ENCODE measurements at regions not wholly inside any gene's neighbourhood (a gene's known extent, or its start where the extent isn't known, plus 50 kb on each side); places are given as distances from the start of the nearest gene placed in this dataset.
A peak's percentile ranks its signal among the peaks of the same experiment; 100 is the strongest.
"Not testable (repeated sequence)": the region's sequence is repeated elsewhere in the genome, so short reads cannot be mapped to it uniquely, and the experiment has no call there.

DNA sequence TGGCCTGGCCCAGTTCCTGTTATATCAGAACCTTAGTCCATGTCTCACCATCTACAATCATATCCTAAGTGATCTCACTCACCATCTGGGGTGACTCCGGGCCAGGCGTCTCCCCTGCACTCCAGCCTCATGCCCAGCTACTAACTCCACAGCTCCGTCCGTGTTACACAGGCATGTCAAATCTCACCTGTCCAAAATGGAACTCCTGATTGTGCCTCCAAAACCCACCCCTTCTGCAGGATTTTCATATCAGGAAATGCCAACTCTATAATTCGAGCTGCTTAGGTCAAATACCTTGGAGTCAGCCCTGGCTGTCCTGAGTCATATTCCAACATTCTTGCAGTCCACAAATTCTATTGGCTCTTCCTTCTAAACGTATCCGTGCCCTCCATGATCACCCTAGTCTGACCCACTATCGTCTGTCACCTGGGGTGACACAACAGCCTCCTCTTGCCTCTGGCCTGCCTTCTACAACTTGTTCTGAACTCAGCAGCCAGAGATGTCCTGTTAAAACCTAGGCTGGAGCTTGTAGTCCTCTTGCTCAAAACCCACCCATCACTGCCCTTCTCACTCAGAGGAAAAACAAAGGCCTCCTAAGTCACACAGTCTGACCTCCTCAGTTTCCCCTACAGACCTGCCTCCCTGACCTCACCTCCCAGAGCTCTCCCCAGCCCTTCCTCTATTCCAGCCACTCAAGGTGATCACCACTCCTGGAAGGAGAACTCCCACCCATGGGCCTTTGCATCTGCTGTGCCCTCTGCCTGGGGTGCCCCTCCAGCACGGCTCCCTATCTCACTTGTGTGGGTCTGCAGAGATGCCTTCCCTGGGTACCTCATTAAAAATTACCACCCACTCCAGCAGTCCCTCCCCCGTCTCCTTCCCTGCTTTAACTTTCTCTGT lies 85.3 kb upstream of the SIRPA start:
- no peak for DNase-seq

DNA sequence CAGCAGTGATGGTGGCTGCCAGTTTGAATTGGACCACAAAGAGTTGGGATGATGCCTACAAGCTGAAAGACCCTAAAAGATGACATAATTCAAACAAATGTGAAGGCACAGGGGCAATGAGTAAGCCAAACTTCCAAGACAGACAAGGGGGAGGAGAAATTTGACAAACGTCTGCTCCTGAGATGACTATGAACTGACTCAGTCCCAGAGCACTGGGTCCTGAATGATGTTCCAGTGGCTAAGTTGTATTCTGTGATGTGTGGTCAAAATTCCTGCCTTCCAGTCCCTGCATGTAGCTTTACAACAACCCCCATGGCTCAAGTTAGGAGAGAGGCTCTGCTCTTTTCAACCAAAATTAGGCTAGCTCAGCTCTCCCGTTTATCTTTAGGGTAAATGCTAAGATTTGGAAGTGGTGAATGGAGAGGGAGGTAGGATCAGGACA lies 86.1 kb upstream of the SIRPA start:
- no peak for DNase-seq

DNA sequence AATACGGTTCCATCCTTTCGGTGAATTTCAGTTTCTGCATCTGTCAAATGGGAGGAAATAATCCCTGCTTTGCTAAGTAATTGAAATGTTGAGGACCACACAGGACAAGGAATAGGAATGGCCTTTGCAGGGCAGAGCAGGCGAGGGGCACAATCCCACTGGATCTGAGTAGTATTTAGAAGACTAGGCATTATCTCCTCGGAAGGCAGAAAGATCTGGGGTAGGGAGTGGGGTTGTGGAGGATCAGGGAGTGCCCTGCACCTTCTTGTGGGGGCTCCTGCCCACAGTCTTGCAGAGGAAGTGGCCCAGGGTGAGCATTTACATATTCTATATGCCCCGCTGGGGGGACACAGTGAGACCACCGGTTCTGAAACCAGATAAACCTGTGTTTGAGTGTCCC lies 87.1 kb upstream of the SIRPA start:
- no peak for DNase-seq

DNA sequence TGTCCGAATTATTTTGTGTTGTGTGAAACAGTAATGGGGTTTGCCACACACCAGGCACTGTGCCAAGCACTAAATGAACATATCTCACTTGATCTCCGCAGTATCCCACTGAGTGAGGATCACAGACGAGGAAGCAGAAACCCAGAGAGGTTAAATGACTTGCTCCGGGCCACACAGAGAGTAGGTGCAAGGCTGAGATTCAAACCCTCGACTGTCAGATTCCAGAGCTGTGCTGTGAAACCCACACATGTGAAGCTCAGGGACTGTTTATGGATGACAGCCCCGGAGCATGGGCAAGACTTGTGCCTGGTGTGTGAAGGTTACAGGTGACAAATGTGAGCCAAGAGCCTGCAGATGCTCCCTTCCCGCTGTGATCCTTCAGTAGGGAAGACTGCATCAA lies 87.8 kb upstream of the SIRPA start:
- DNase-seq: no peak

DNA sequence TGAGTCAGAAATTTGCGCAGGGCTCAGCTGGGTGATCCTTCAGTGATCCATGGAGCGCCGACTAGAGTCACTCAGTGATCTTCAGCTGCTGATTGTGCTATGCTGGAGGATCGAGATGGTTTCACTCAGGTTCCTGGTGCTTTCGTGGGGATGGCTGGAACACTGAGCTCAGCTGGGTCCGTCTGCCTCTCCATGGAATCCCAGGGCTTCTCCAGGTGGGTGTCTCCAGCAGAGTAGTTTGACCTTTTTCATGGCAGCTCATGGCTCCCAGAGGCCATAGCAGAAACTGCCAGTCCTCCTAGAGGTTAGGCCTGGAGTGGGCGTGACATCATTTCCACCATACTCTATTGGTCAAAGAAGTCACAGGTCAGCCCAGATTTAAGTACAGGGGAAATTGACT lies 88.8 kb upstream of the SIRPA start:
- DNase-seq: no peak

DNA sequence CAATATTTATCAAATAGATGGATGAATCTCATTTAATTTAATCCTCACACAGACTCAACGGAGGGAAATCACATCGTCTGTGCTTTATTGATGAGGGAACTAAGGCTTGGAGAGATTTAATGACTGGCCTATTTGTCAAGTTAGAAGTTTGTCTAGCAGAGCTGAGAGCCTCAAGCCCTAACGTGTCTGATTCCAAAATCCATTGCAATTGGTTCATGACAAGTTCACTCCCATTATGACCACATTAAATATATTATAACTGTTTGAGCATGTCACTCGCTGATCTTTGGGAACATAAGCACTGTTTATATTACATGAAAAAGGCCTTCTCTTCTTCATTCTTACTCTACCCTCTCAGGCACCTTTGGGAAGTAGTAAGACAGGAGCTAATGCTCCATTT lies 89.4 kb upstream of the SIRPA start:
- no peak for DNase-seq

DNA sequence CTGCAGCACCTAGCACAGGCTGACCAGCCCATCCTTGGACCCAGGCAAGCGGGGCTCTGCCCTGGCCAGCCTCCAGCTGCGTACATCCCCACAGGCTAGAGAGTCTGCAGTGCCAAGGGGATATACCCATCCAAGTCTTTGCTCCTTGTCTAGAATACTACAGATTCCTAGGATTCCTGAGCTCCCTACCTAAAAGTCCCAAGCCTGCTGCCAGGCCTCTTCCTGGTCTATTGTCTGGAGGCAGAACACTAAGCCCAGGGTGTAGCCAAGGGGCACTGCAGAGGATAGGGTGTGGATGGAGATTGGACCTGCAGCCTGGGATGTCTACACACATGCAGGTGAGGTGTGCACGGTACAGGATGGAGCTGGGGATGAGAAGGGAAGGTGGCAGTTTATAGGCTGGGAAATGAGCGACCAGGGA lies 90.0 kb upstream of the SIRPA start:
- DNase-seq: no peak

DNA sequence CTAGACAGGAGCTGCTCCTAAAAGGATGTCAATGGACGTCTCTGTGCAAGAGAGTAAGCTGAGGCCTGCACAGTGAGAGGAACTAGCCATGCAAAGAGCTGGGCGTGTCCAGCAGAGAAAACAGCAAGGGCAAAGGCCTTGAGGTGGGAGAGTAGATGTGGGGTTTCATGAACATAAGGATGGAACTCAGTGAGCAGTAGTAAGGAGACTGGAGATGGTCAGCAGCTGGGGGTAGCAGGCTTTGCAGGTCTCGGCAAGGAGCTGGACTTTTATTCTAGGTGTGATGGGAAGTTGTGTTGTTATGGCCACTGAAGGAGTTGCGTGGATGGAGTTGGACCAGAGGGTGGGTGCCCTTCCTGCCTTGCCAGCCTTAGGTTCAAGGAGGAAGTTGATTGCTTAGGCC lies 90.7 kb upstream of the SIRPA start:
- no peak for DNase-seq

DNA sequence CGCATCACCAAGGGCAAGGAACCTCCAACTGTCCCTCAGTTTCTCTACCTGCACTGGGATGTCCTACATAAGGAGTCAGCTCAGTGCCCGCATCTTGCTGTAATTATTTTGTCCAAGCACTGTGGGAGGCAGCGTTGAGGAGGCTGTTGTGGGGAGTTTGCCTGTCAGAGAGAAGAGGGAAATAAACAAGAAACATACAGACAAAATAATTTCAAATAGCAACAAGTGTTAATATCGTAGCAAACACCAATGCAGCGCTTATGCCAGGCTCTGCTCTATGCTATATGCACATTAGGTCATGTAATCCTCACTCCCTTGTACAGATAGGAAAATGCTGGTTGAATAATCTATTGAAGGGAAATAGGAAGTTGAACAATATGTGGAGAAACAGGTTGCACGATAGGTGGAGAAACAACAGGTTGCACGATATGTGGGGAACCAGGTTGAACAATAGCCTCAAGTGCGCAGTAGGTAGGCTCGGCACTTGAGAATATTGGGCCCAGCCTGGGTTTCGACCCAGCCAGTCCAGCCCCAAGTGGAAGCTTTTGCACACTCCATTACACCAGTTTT lies 91.2 kb upstream of the SIRPA start:
- no peak for DNase-seq

DNA sequence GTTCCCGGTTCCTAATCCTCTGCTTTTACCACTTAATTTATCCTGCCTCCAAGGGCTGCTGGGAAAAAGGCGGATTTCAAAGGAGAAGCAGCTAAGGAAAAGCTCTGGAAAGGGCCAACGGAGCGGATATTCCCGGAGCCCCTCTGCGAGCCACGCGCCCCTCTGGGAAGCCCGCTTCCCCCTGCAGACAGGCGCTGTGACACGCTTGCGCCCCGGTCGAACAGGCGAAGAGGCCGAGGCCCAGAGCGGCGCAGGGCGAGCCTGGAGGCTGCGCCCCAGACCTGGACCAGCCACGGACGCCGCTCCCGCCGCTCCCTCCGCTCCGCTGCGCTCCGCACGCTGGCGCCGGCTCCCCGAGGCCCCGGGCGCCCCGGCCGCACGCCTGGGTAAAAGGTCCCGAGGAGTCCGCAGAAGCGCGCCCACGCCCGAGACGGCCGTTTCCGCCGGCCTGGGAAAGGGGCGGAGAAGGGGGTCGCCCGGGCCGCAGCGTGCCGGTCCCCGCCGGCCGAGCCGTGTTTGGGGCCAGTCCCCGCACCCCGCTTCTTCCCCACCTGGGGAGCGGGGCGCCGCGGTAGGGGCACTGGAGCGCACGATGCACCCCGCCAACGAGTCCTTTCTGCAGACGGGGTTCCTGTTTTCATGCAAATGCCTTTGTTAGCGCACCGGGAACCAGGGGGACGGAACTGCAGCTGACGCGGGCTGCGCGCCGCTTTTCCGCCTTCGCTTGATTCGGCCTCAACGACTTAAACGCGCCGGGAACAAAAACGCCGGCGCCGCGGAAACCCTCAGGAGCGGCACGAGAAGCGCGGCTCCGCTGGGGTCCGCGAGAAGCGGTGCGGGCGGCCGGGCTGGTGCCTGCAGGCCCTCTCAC lies 91.9 kb upstream of the SIRPA start:
- peak; percentile 52 for DNase-seq

DNA sequence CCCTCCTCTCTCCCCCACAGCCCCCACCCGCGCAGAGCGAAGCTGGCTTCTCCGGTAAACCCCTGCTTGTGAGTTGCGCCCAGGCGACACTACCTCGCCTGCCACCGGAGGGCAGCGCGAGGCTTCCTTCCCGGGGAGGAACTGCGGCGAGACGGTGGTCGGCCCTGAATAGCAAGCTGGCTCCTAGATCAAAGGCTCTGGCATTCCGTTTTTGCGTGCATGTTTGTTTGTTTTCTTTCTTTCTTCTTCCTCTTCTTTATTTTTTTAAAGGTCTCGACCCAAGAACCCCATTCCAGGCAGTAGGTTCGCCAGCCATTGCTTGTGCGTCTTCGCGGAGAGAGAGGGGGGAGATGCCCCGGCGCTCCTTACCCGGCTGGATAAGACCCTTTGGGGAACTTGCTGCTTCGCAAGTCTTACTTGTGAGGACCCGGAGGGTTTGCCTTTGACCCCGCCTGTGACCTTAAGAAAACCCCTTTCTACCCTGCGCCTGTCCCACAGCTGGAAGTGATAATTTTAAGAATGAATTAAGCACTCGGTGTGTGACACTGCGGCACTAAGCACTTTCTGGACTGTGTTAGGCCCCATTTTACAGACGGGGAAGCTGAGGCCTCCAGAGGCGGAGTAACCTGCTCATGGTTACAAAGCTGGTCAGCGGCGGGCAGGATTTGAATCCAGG lies 92.7 kb upstream of the SIRPA start:
- peak; percentile 57 for DNase-seq

DNA sequence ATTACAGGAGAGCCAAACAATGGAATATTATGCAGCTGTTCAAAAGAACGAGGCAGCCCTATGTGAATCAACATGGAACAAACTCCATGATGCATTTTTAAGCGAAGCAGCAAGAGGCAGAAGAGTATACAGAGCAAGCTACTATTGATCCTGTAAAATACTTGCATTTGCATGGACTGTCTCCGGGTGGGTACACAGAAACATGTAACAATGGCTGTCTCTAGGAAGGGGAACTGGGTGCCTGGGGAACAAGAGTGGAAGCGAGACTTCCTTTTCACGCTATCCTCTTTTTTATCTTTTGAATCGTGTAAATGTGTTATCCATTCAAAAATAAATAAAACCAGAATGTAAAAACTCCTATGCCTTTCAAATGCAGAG lies 93.3 kb upstream of the SIRPA start:
- DNase-seq: no peak

DNA sequence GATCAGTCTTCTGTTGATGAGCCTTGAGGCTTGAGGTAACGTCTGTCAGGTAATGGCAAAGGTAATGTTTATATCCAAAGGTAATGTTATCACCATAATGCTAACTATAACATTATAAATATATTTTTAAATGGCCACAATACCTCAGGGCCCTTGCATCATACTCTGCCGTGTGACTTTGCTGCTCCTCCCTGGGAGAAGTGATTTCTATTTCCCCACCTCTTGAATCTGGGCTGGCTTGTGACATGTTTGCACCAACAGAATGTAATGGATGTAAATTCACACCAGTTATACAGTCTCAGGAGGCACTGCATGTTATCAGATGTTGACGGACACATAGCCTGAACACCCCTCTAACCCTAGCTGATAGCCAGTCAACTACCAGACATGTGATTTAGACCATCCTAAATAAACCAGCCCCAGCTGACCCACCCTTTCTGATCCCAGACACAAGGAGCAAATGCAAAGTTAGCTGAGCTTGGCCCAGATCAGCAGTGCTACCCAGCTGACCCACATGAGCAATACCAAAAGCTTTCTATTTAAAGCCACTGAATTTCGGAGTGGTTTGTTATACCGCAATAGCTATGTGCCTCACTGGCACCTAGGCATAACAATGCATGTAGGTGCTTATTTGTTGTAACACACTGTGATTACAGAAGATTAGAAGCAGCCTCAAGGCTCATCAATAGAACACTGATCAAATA lies 93.8 kb upstream of the SIRPA start:
- no peak for DNase-seq

DNA sequence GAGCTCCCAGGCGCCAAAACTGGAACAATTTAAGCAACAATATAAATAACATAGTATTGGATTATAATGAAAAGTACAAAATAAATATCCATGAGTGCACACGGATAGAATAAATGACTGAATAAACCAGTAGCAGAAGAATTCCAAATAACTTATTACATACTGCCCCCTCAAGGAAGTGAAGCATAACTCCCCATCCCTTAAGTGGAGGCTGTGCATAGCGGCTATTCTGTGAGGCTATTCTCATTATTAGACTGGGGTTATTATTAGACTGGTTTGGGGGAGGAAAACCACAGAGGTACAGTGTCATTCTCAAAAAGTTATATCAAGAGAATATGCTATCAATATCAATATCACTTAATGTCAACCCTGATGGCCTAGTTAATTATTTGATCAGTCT lies 94.4 kb upstream of the SIRPA start:
- DNase-seq: no peak

DNA sequence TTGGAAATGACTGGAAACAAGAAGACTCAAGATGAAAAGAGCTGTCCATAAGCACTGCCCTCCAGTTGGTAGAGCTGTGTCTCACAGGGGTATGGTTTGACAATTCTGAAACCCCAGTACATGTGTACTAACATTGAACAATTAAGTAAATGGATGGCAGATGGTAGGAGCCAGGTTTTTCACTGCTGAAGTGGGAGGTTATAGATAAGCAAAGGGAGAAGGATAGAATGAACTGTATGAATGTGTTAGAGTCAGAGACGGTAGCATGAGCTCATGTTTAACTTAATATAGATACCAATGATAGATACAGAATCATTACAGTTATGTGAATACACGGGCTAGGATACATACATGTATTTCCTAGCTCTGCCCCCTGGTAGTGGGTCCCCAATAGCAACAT lies 95.0 kb upstream of the SIRPA start:
- DNase-seq: no peak

DNA sequence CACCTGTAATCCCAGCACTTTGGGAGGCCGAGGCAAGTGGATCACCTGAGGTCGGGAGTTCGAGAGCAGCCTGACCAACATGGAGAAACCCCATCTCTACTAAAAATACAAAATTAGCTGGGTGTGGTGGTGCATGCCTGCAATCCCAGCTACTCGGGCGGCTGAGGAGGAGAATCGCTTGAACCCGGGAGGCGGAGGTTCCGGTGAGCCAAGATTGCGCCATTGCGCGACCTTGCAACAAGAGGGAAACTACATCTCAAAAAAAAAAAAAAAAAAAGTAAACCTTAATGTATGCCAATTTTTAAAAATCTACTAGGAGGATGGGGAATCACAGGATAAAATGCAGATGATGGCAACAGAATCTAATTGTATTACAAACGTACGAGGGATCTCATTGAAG lies 95.5 kb upstream of the SIRPA start:
- not testable (repeated sequence) for DNase-seq

DNA sequence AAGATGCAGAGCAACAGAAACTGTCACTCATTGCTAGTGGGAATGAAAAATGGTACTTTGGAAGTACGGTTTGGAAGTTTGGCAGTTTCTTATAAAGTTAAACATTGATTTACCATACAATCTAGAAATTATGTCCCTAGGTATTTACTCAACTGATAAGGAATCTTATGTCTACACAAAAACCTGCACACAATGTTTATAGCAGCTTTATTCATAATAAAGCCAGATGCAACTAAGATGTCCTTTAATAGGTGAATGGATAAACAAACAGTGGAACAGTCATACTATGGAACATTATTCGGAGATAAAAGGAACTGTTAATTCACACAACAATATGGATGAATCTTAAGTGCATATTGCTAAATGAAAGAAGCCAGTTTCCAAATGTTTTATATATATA lies 96.2 kb upstream of the SIRPA start:
- no peak for DNase-seq

DNA sequence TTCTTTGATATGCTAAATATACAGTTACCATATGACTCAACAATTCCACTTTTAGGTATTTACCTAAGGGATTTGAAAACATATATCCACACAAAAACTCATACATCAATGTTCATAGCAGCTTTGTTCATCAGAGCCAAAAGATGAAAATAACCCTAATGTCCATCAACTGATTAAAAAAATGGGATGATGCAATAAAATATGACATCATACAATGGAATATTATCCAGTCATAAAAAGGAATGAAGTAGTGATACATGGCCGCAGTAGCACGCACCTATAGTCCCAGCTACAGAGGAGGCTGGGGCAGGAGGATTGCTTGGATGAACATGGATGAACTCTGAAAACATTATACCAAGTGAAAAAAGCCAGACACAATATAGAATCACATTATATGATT lies 101.4 kb upstream of the SIRPA start:
- DNase-seq: no peak

DNA sequence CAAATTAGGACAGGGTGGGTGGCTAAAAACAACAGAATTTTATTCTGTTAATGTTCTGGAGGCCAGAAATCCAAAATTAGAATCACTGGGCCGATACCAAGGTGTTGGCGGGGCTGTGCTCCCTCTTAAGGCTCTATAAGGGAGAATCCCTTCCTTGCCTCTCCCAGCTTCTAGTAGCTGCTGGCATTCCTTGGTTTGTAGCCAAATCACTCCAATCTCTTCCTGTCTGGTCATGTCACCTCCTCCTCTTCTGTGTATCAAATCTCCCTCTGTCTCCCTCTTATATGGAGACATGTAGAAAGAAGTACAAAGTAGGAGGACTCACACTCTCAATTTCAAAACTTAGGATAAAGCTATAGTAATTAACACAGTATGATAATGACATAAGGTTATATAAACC lies 102.9 kb upstream of the SIRPA start:
- no peak for DNase-seq

DNA sequence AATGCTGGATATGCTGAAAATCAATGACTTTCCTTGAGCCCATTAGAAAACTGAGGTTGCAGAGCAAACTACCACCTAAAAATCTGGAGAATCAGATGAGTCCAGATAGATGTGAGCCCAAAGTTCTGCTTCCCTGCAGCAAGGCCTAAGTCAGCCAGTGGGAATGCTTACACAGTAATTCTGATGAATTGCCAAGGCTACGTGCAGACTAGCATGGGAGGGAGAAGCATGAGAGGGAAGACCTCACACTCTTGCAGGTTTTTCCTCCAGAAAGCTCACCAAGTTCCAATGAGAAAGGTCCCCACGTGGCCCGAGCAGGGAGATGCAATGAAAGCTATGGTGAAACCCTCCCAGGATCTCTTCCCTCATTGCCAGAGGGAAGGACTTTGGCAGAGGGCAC lies 104.8 kb upstream of the SIRPA start:
- no peak for DNase-seq

DNA sequence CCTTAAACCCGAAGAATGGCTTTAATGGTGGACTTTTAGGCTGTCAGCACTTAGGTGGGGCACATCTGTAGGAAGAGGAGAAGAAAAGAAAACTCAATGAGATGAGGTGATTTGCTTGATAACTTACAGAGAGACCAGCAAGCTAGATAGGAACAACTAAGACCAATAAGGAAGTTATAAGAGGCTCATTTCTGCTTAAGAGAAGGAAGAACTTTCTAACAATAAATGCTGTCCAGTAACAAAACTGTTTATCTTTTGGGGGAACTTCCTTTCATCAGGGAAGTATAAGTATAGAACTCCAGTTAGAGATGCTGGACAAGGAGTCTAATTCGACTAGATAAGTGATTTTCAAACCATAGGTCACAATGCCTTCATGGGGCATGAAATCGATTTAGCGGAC lies 107.2 kb upstream of the SIRPA start:
- DNase-seq: no peak

DNA sequence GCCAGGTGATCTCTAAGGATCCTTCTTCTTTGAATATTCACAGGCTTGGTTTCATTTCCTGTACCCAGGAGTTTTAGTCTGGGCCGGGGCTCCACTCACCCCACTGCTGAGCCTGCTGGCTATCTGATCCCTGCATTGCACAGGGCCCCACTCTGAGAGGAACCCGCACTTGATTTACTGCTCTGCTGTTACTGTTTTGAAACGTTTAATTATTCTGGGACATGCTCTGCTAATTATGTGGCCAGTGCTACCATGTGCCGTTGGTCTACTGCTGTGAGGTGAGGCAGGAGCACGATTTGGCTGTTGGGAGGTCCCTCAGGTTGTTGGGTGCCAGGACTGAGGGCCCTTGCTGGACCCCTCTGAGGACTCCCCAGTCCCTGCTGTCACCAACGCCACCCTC lies 108.7 kb upstream of the SIRPA start:
- no peak for DNase-seq

DNA sequence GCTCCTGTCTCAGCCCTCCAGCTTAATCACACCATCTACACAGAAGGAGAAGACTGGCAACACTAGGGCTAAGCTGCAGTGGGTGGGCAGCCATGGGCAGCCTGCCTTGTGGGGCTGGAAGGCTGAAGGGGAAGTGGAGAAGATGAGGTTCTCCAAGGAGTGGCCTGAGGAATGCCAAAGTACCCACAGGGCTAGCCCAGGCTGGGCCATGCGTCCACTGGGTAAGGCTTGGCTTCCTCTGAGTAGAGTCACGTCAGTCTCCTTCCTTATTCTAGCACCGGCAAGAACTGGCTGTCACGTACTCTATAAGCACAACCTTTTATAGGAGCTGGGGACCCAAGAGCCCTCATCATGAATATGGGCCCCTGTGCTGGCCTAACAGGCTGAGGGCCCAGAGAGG lies 110.6 kb upstream of the SIRPA start:
- no peak for DNase-seq
